Kidney tubule cell (primary cell): ENCODE measurements at regions not wholly inside any gene's neighbourhood (a gene's known extent, or its start where the extent isn't known, plus 50 kb on each side); places are given as distances from the start of the nearest gene placed in this dataset.
"Not testable (repeated sequence)": the region's sequence is repeated elsewhere in the genome, so short reads cannot be mapped to it uniquely, and the experiment has no call there.

Experiments
- DNase-seq: peaks from one replicate; pipeline ENCODE4 v3.0.0-alpha.2; 2018; ENCODE audit warnings: low spot score

- no peak for DNase-seq
These were observed 487.4 kb downstream of the NR2F2 start for GRCh38 chr15:96817900-96818299.

GRCh38 chr15:96818861-96819260, 488.4 kb downstream of the NR2F2 start:
- no peak for DNase-seq

GRCh38 chr15:96827981-96828380, 497.5 kb downstream of the NR2F2 start:
- no peak for DNase-seq

- no peak for DNase-seq
These were observed 506.9 kb downstream of the NR2F2 start for GRCh38 chr15:96837241-96837970.

GRCh38 chr15:96838081-96838480, 507.6 kb downstream of the NR2F2 start:
- DNase-seq, result peak; percentile 72

GRCh38 chr15:96849271-96849900, 518.9 kb downstream of the NR2F2 start:
- no peak for DNase-seq

GRCh38 chr15:96851613-96852012, 521.1 kb downstream of the NR2F2 start:
- DNase-seq, result peak; percentile 96

- no peak for DNase-seq
These were observed 528.2 kb downstream of the NR2F2 start for GRCh38 chr15:96858694-96859093.

GRCh38 chr15:96860741-96861140, 530.2 kb downstream of the NR2F2 start:
- DNase-seq, result no peak

GRCh38 chr15:96867992-96868391, 537.5 kb downstream of the NR2F2 start:
- no peak for DNase-seq

- peak; percentile 40 for DNase-seq
These were observed 538.6 kb downstream of the NR2F2 start for GRCh38 chr15:96869122-96869521.

- no peak for DNase-seq
These were observed 539.3 kb downstream of the NR2F2 start for GRCh38 chr15:96869790-96870189.

- no peak for DNase-seq
These were observed 540.1 kb downstream of the NR2F2 start for GRCh38 chr15:96870580-96870979.

GRCh38 chr15:96877442-96877841, 546.9 kb downstream of the NR2F2 start:
- DNase-seq, result not testable (repeated sequence)

GRCh38 chr15:96878129-96878528, 547.6 kb downstream of the NR2F2 start:
- DNase-seq, result no peak

- DNase-seq, result no peak
These were observed 551.7 kb downstream of the NR2F2 start for GRCh38 chr15:96882121-96882772.

GRCh38 chr15:96887730-96888129, 557.2 kb downstream of the NR2F2 start:
- peak; percentile 82 for DNase-seq

- no peak for DNase-seq
These were observed 558.3 kb downstream of the NR2F2 start for GRCh38 chr15:96888764-96889163.

- peak; percentile 31 for DNase-seq
These were observed 559.4 kb downstream of the NR2F2 start for GRCh38 chr15:96889734-96890480.

GRCh38 chr15:96891046-96891445, 560.5 kb downstream of the NR2F2 start:
- no peak for DNase-seq

GRCh38 chr15:96893159-96893906, 562.8 kb downstream of the NR2F2 start:
- DNase-seq, result peak; percentile 66

GRCh38 chr15:96894659-96895058, 564.2 kb downstream of the NR2F2 start:
- no peak for DNase-seq
